Epidermal melanocyte (primary cell): ENCODE measurements at regions not wholly inside any gene's neighbourhood (a gene's known extent, or its start where the extent isn't known, plus 50 kb on each side); places are given as distances from the start of the nearest gene placed in this dataset.
"Not testable (repeated sequence)": the region's sequence is repeated elsewhere in the genome, so short reads cannot be mapped to it uniquely, and the experiment has no call there.

Experiments used
- DNase-seq: peaks from one replicate; pipeline ENCODE4 v3.0.0; 2011; ENCODE audit warnings: low spot score; ENCODE audit not compliant: insufficient read length

DNA sequence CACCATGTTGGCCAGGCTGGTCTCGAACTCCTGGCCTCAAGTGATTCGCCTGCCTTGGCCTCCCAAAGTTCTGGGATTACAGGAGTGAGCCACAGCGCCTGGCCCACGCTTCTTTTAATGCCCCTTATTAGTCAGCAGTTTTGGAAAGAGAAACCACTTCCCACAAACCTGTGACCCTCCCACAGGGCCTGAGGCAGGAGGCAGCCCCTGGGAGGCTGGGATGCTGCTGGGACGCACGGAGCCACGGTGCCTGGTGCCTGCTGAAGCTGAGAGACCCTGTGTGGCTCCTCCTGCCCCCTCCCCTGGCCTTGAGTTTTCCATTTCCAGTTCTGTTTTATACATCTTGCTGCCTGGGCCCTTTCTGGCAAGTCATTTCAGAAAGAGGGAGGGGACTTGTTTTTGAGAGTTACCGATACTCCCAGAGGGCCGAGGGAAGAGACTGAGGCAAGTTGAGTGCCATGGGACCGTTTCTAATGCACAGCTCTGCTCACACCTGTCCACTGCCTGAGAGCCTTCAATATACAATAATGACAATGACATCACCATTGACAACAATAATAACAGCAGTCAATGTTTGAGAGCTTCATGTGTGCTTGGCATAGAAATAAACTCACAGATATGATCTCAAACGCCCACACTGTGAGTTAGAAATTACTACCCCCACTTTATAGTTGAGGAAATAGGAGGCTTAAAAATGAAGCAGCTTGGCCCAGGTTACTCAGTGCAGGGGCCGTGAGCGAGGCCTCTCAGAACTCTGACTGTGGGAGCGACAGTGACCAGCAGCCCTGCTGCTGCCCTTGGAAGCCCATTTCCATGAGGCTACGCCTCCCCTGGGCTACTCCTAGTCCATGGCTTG is 78.1 kb upstream of the YWHAQ start:
- no peak for DNase-seq

DNA sequence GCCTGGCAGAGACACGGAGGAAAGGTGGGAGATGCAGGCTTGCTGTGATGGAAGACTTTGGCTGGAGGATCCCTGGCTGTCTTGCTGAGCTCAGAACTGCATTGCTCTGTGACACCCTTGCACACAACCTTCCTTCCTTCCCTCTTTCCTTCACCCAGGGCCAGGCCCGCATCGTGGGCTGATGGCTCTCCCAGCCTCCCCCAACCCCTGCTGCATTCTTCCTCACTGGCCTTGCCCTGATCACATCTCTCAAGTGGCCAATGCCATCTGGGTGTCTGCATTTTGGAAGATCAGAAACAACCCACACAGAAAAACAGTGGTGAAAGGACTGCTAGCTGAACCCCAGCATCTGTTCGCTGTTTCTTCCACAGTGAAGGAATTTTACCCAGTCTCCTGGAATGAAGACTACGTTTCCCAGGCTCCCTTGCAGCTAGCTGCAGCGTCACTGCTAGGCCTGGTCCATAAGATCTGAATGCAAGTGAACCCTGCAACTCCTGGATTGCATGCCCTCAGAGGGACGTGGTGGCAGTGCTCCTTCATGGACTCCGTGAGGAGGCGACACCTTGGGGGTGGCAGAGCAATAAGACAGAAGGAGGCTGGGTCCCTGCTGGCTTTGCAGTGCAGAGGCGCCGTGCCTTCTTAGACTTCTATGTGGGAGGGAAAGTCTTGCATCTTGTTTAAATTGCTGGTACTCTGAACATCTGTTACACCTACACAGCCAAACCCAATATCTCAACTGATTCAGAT is 78.9 kb upstream of the YWHAQ start:
- DNase-seq, result no peak

DNA sequence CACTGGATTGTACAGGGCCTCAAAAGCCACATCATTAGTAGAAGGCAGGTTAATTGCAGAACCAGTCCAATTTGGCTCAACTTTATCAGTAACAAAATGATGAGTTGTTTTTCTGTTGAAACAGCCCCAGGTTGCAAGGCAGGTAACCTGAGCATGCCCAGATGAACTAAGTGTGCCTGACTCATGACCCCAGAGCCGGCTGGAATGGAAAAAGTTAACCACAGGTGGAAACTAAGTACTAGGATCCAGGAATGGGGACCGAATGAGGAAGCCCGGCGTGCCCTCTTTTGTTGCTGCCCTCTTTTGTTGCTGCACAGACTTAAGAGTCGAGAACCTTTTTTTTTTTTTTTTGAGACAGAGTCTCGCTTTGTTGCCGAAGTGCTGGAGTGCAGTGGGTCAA is 79.5 kb upstream of the YWHAQ start:
- no peak for DNase-seq

DNA sequence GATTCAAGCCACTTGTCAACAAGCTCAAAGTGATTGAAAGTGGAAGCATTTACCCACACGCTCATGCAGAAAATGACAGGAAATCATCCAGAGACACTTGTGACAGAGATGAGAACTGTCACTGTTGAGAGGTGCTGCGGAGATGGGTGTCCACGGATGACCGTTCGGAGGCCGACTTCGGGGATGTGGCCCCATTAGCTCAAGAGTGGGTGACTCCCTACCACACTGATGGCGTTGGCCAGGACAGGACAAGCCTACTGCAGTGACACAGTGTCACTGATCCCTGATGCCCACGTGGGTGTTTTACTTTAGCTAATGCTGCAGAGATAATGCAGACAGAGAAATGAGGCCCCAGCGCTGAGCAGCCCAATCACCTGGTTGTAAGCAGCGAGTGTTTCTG is 81.5 kb upstream of the YWHAQ start:
- DNase-seq, result no peak

- no peak for DNase-seq
These were observed 83.9 kb upstream of the YWHAQ start for GRCh38 chr2:9714630-9715214.

GRCh38 chr2:9715238-9715637 is 84.4 kb upstream of the YWHAQ start:
- DNase-seq, result no peak

- DNase-seq, result no peak
These were observed 87.2 kb upstream of the YWHAQ start for GRCh38 chr2:9717886-9718451.

GRCh38 chr2:9720352-9721093 is 89.7 kb upstream of the YWHAQ start:
- no peak for DNase-seq

DNA sequence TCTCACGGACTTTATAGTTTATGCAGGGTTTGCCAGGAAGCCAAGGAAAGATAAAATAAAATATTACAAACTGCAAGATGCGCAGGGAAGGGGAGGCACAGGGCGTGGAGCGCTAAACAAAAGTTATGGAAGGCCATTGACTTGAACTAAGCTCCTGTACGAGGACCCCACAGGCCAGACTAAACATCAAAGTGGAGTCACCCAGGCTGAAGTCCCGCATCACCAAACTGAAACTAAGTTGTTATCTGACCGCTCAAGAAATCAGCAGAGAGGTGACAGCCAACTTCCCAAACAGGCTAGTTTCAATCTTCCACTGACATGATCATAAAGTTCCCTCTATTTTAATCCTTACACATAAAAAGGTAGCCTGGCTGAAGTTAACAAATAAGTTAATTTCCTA is 90.5 kb upstream of the YWHAQ start:
- DNase-seq, result no peak

GRCh38 chr2:9722451-9722850 is 91.7 kb upstream of the YWHAQ start:
- DNase-seq, result no peak

- DNase-seq, result no peak
These were observed 93.8 kb upstream of the YWHAQ start for GRCh38 chr2:9724565-9724964.

DNA sequence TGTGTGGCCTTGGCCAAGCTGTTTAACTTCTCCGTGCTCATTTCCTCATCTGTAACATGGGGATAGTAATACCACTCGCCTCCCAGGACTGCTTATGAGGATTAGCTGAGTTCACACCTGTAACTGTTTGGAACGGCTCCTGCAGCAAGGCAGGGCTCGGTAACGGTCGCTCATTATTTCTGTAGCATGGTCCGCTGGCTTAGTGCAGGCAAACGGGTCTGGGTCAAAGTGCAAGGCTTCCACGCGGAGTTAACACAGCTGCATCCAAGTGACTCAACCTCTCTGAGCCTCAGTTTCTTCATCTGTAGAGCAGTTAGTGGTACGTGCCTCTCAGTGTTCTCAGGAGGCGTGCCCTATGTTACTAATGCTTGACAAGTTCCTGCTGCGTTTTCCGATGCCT is 94.3 kb upstream of the YWHAQ start:
- DNase-seq, result no peak

- not testable (repeated sequence) for DNase-seq
These were observed 95.2 kb upstream of the YWHAQ start for GRCh38 chr2:9726016-9726415.

DNA sequence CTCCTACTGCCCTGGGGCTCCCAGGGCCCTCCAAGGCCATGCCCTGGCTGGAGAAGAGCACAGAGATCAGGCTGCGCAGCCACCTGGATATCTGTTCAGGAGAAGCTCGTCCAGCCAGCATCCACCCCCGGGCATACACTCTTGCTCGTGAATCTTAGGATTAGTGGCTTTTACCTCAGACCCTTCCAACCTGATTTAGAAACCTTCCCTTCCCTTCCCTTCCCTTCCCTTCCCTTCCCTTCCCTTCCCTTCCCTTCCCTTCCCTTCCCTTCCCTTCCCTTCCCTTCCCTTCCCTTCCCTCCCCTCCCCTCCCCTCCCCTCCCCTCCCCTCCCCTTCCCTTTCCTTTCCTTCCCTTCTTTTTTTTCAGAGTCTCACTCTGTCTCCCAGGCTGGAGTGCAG is 99.7 kb upstream of the YWHAQ start:
- DNase-seq, result not testable (repeated sequence)

DNA sequence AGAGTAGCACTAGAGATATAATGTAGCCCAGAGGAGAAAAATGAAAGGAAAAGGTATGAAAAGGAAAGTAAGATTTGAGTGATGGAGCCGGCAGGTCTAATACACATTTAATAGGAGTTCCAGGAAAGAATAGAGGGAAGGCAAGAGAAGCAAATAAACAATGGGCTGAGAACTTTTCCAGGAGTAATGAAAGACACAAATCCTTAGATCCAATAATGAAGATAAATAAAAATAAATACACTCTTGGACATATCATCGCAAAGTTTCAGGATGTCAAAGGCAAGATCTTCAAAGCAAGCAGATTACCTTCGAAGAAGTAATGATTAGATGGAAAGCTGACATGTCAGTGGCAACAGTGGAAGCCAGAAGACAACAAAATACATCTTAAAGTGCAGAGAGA is 102.0 kb upstream of the YWHAQ start:
- no peak for DNase-seq

DNA sequence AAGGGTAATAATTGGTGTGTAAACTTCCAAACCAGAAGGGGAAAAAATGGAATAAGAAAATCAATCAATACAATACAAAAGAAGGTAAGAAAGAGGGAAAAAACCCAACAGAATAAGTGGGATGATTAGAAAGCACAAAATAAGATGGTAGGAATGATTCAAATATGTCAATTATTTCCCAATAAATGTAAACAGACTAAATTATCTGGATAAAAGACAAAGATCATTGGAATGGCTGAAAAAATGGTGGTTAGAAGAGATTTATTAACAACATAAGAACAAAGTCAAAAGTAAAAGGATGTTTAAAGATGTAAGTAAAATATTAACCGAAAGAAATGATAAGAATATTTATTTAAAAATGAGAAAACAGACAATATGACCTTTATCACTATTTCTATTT is 103.5 kb upstream of the YWHAQ start:
- DNase-seq, result no peak

DNA sequence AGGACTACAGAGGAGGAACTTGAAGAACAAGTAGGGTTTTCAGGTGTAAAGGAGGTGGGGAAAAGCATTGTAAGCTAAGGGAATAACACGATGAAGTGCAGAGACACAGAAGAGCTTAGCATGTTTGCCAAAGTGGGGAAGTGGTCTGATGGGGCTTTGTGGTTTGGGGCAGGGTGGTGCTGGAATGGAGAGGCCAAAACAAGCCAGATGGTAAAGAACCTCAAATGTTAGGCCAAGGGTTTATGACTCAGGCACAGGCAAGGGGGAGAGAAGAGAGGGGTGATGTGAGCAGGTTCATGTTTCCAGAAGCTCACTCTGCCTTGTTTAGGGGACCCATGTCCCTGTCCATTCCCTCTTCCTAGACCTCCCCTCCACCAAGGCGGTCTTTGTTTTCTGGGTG is 104.5 kb upstream of the YWHAQ start:
- DNase-seq, result no peak

DNA sequence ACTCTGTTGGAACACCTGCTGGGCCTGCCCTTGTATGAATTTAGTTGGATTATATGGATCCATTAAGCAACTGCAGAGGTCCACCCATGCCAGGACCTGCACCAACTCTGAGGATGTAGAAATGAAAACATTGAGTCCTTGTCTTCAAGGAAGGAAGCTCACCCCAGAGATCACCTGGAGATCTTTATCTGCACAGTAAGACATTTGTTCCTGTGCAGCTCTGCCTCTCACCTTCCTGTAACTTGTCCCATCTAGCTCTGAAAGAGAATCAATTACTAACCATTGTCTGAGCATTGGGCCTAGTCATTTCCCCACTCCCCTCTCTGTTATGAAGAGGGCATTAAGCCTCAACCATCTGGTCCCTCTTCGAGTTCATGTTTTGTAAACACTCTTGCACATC is 105.2 kb upstream of the YWHAQ start:
- DNase-seq, result no peak

GRCh38 chr2:9737053-9737875 is 106.0 kb upstream of the TAF1B start:
- DNase-seq, result peak; percentile 40

DNA sequence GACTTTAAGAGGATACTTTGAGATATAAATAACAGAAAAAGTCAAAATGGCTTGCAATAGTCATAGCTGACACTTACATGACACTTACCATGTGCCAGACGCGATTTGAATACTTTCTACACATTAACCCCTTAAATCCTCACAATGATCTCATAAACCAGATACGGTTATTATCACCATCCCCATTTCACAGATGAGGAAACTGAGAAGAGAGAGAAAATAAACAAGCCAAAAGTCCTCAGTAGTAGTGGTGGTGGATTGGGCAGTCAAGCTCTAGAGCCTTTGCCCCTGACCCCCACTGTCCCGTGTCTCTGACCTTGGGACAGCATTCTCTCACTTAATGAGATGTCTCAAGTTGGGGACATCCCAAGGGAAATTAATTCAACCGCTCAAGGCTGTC is 105.2 kb upstream of the TAF1B start:
- DNase-seq, result no peak
